Dedifferentiated amniotic fluid mesenchymal stem cell (primary cell): ENCODE measurements at regions not wholly inside any gene's neighbourhood (a gene's known extent, or its start where the extent isn't known, plus 50 kb on each side); places are given as distances from the start of the nearest gene placed in this dataset.
"Not testable (repeated sequence)": the region's sequence is repeated elsewhere in the genome, so short reads cannot be mapped to it uniquely, and the experiment has no call there.

Experiments used
- DNase-seq: peaks from one replicate; pipeline ENCODE4 v3.0.0-alpha.2; 2016; ENCODE audit errors: extremely low spot score

- DNase-seq, result no peak
These were observed 104.2 kb upstream of the ACBD5 start for GRCh38 chr10:27344568-27345454.

- no peak for DNase-seq
These were observed 100.4 kb upstream of the ACBD5 start for GRCh38 chr10:27341001-27341400.

- DNase-seq, result not testable (repeated sequence)
These were observed 94.6 kb upstream of the ACBD5 start for GRCh38 chr10:27335246-27335645.

GRCh38 chr10:27330074-27330473 is 89.5 kb upstream of the ACBD5 start:
- no peak for DNase-seq

GRCh38 chr10:27328946-27329345 is 88.3 kb upstream of the ACBD5 start:
- no peak for DNase-seq

GRCh38 chr10:27326748-27327147 is 86.2 kb upstream of the ACBD5 start:
- not testable (repeated sequence) for DNase-seq

GRCh38 chr10:27319752-27320431 is 79.3 kb upstream of the ACBD5 start:
- DNase-seq, result no peak

GRCh38 chr10:27319139-27319538 is 78.5 kb upstream of the ACBD5 start:
- not testable (repeated sequence) for DNase-seq

- not testable (repeated sequence) for DNase-seq
These were observed 74.5 kb upstream of the ACBD5 start for GRCh38 chr10:27315082-27315481.

GRCh38 chr10:27313586-27313985 is 73.0 kb upstream of the ACBD5 start:
- not testable (repeated sequence) for DNase-seq

GRCh38 chr10:27312854-27313253 is 72.3 kb upstream of the ACBD5 start:
- DNase-seq, result peak; percentile 3

GRCh38 chr10:27311809-27312208 is 71.2 kb upstream of the ACBD5 start:
- not testable (repeated sequence) for DNase-seq

GRCh38 chr10:27298522-27298850 is 57.9 kb upstream of the ACBD5 start:
- DNase-seq, result not testable (repeated sequence)

- DNase-seq, result no peak
These were observed 57.4 kb upstream of the ACBD5 start for GRCh38 chr10:27297844-27298521.

GRCh38 chr10:27296285-27296684 is 55.7 kb upstream of the ACBD5 start:
- not testable (repeated sequence) for DNase-seq

GRCh38 chr10:27291253-27291895 is 50.8 kb upstream of the ACBD5 start:
- not testable (repeated sequence) for DNase-seq
